Gastrocnemius medialis (tissue), 4 donors: ENCODE measurements at regions not wholly inside any gene's neighbourhood (a gene's known extent, or its start where the extent isn't known, plus 50 kb on each side); places are given as distances from the start of the nearest gene placed in this dataset.

Source experiments
- CTCF ChIP-seq, 5 experiments: fragments of 450-650 bp in 3 of 5; fragments of 200-600 bp in 2 of 5; sonication (generic) in 2 of 5; IDR thresholded peaks in 4 of 5; conservative IDR thresholded peaks in 1 of 5; 1 replicate in 4 of 5; 2 replicates in 1 of 5; pipeline ENCODE4 v1.5.1; 2016 to 2019; ENCODE audit warnings: antibody characterized with exemption in 5 of 5, mild to moderate bottlenecking in 3 of 5, moderate library complexity in 3 of 5
- POLR2A ChIP-seq, 2 donors: fragments of 450-650 bp; IDR thresholded peaks; one replicate each; pipeline ENCODE4 v1.6.1; 2017; ENCODE audit warnings: antibody characterized with exemption in 2 of 2, mild to moderate bottlenecking in 2 of 2, moderate library complexity in 2 of 2

- TF ChIP-seq POLR2A (IDR thresholded peaks at IDR 0.05) = no peak
- TF ChIP-seq CTCF (IDR thresholded peaks at IDR 0.05 in 4 of 5, conservative IDR thresholded peaks at IDR 0.05 in 1 of 5) = no peak
Observed at GRCh38 chr18:41418598-41418997, 536.4 kb upstream of the PIK3C3 start.
